Type B pancreatic cell (in vitro differentiated cells): ENCODE measurements at regions not wholly inside any gene's neighbourhood (a gene's known extent, or its start where the extent isn't known, plus 50 kb on each side); places are given as distances from the start of the nearest gene placed in this dataset.
"Not testable (repeated sequence)": the region's sequence is repeated elsewhere in the genome, so short reads cannot be mapped to it uniquely, and the experiment has no call there.

Source experiments
- DNase-seq: peaks from one replicate; pipeline ENCODE4 v3.0.0; 2021; ENCODE audit warnings: mixed read lengths; ENCODE audit not compliant: unreplicated experiment; ENCODE audit errors: extremely low spot score
- H3K27ac Mint-ChIP-seq: 2 replicates; pipeline ENCODE4 v1.8.0; 2021; ENCODE audit warnings: mild to moderate bottlenecking, mixed read lengths
- H3K27me3 Mint-ChIP-seq: 2 replicates; pipeline ENCODE4 v1.8.0; 2021; ENCODE audit warnings: mixed read lengths
- H3K36me3 Mint-ChIP-seq: 2 replicates; pipeline ENCODE4 v1.8.0; 2021; ENCODE audit warnings: mixed read lengths
- H3K4me1 Mint-ChIP-seq: one replicate; pipeline ENCODE4 v1.8.0; 2021; ENCODE audit warnings: mixed read lengths; ENCODE audit not compliant: unreplicated experiment
- H3K4me3 Mint-ChIP-seq: 2 replicates; pipeline ENCODE4 v1.8.0; 2021; ENCODE audit warnings: mild to moderate bottlenecking, mixed read lengths
- H3K9me3 Mint-ChIP-seq: 2 replicates; pipeline ENCODE4 v1.8.0; 2021; ENCODE audit warnings: mixed read lengths
- CTCF ChIP-seq: fragments of 200-600 bp; sonication (generic); conservative IDR thresholded peaks from 2 replicates; pipeline ENCODE4 v1.5.0; 2021; ENCODE audit warnings: antibody characterized with exemption, mild to moderate bottlenecking

GRCh38 chr12:102289702-102290101 is 92.1 kb upstream of the PMCH start:
- H3K27ac Mint-ChIP-seq, H3K9me3 Mint-ChIP-seq, H3K27me3 Mint-ChIP-seq, DNase-seq, H3K4me3 Mint-ChIP-seq, H3K4me1 Mint-ChIP-seq, H3K36me3 Mint-ChIP-seq: not testable (repeated sequence)

GRCh38 chr12:102281231-102281630 is 83.6 kb upstream of the PMCH start:
- no peaks in the 10 kb centered on the region for H3K36me3 Mint-ChIP-seq
- no peaks in the 10 kb centered on the region for H3K9me3 Mint-ChIP-seq
- peaks cover 4% of the 10 kb centered on the region for H3K27me3 Mint-ChIP-seq
- no peak overlapping the region for H3K27ac Mint-ChIP-seq
- DNase-seq, result no peak
- H3K4me3 Mint-ChIP-seq, result no peak overlapping the region
- TF ChIP-seq CTCF, result no peak
- no peaks in the 10 kb centered on the region for H3K4me1 Mint-ChIP-seq

DNA sequence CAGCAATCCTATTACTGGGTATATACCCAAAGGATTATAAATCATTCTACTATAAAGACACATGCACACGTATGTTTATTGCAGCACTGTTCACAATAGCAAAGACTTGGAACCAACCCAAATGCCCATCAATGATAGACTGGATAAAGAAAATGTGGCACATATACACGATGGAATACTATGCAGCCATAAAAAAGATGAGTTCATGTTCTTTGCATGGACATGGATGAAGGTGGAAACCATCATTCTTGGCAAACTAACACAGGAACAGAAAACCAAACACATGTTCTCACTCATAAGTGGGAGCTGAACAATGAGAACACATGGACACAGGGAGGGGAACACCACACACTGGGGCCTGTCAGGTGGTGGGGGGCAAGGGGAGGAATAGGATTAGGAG is 58.1 kb upstream of the PMCH start:
- not testable (repeated sequence) for DNase-seq, H3K4me3 Mint-ChIP-seq, H3K27me3 Mint-ChIP-seq, H3K4me1 Mint-ChIP-seq, H3K9me3 Mint-ChIP-seq, H3K27ac Mint-ChIP-seq, H3K36me3 Mint-ChIP-seq

- H3K36me3 Mint-ChIP-seq, DNase-seq, H3K27me3 Mint-ChIP-seq, H3K4me3 Mint-ChIP-seq, H3K4me1 Mint-ChIP-seq, H3K27ac Mint-ChIP-seq, H3K9me3 Mint-ChIP-seq: not testable (repeated sequence)
Observed at GRCh38 chr12:102251005-102251404, 53.4 kb upstream of the PMCH start.

- H3K4me1 Mint-ChIP-seq, result no peaks in the 10 kb centered on the region
Observed at GRCh38 chr12:102249079-102249841, 51.6 kb upstream of the PMCH start.

More at GRCh38 chr12:102249079-102249841, 51.6 kb upstream of the PMCH start:
- DNase-seq, result no peak
- no peak for TF ChIP-seq CTCF
- H3K36me3 Mint-ChIP-seq, result no peaks in the 10 kb centered on the region
- H3K27me3 Mint-ChIP-seq, result no peaks in the 10 kb centered on the region
- peaks cover 2% of the 10 kb centered on the region for H3K9me3 Mint-ChIP-seq
- no peak overlapping the region for H3K27ac Mint-ChIP-seq
- H3K4me3 Mint-ChIP-seq, result no peak overlapping the region
